Transverse colon (tissue), 4 donors: ENCODE measurements at regions not wholly inside any gene's neighbourhood (a gene's known extent, or its start where the extent isn't known, plus 50 kb on each side); places are given as distances from the start of the nearest gene placed in this dataset.

ENCODE experiments used
- DNase-seq: peaks from one replicate; pipeline ENCODE4 v3.0.0-alpha.2; 2019
- H3K27ac ChIP-seq, 4 donors: fragments of 200-600 bp; sonication (generic); 2 replicates each; pipeline ENCODE4 v1.5.1; 2016 to 2018; ENCODE audit warnings: inconsistent platforms in 4 of 4
- H3K27me3 ChIP-seq: fragments of 200-600 bp; sonication (generic); 2 replicates; pipeline ENCODE4 v1.5.1; 2017; ENCODE audit warnings: inconsistent platforms
- H3K36me3 ChIP-seq, 4 donors: fragments of 200-600 bp; sonication (generic); 2 replicates each; pipeline ENCODE4 v1.5.1; 2017 to 2019; ENCODE audit warnings: inconsistent platforms in 4 of 4
- H3K4me1 ChIP-seq, 4 donors: fragments of 200-600 bp; sonication (generic); 2 replicates each; pipeline ENCODE4 v1.5.1; 2017 to 2020; ENCODE audit warnings: inconsistent platforms in 4 of 4
- H3K4me3 ChIP-seq, 4 donors: fragments of 200-600 bp; sonication (generic); 1 replicate in 1 of 4; 2 replicates in 3 of 4; pipeline versions ENCODE4 v1.5.1 to v1.6.1; 2017 to 2019; ENCODE audit warnings: inconsistent platforms in 4 of 4
- H3K9me3 ChIP-seq, 2 donors: fragments of 200-600 bp; sonication (generic); 2 replicates each; pipeline ENCODE4 v1.5.1; 2017 to 2019; ENCODE audit warnings: inconsistent platforms in 2 of 2
- CTCF ChIP-seq, 5 experiments: fragments of 200-600 bp in 3 of 5; fragments of 450-650 bp in 2 of 5; sonication (generic) in 3 of 5; IDR thresholded peaks; 1 replicate in 2 of 5; 2 replicates in 3 of 5; pipeline ENCODE4 v1.5.1; 2016 to 2017; ENCODE audit warnings: antibody characterized with exemption in 5 of 5, inconsistent platforms in 3 of 5, mild to moderate bottlenecking in 2 of 5, moderate library complexity in 1 of 5
- EP300 ChIP-seq: sonication (generic); formaldehyde crosslinking; IDR thresholded peaks from one replicate; pipeline ENCODE4 v1.6.1; 2017; ENCODE audit warnings: antibody characterized with exemption, low read depth
- POLR2A ChIP-seq: fragments of 450-650 bp; IDR thresholded peaks from one replicate; pipeline ENCODE4 v1.6.1; 2016; ENCODE audit warnings: antibody characterized with exemption, mild to moderate bottlenecking, moderate library complexity
- POLR2AphosphoS5 ChIP-seq, 3 donors: sonication (generic); formaldehyde crosslinking; IDR thresholded peaks; one replicate each; pipeline ENCODE4 v1.6.1; 2016; ENCODE audit warnings: antibody characterized with exemption in 3 of 3
- WGBS, 2 donors: methylation state at CpG; one replicate each; pipeline ENCODE4 v1.1.5; 2018; ENCODE audit warnings: low coverage in 1 of 2; 5-methylcytosine and 5-hydroxymethylcytosine counted together
- in situ Hi-C, 4 donors: fragments of 200-750 bp; cut with MboI; loops; one replicate each; pipeline versions ENCODE4 v1.15.0 to v1.15.1; 2017; ENCODE audit warnings: low sequenced_read_pairs in 3 of 4, low pct_ligation_motif_present in 1 of 4, low pct_unique_long_range_greater_than_20kb in 1 of 4
- intact Hi-C: fragments of 100-400 bp; cut with DNase I; formaldehyde crosslinking; loops from one replicate; pipeline ENCODE4 v1.15.1; 2023; ENCODE audit warnings: low total_unique reads

GRCh38 chr16:35142809-35143192 lies 1683.4 kb downstream of the TP53TG3F start:
- Histone ChIP-seq H3K4me3 (no peak overlapping the region), H3K9me3 (peaks cover 0 to 8% of the 10 kb centered on the region in 2 donors), H3K4me1 (no peaks in the 10 kb centered on the region), H3K27ac (no peak overlapping the region), H3K36me3 (no peaks in the 10 kb centered on the region), H3K27me3 (no peaks in the 10 kb centered on the region)
- TF ChIP-seq POLR2A, result no peak
- TF ChIP-seq EP300, result no peak
- no peak for TF ChIP-seq POLR2AphosphoS5 (IDR thresholded peaks at IDR 0.05)
- no peak for TF ChIP-seq CTCF (IDR thresholded peaks at IDR 0.05)
- in situ Hi-C loops (no loop called here), intact Hi-C loops (no loop called here)
- WGBS, 2 donors, result 96 to 98% methylated on average over 4 to 10 of the region's 12 CpGs
- no peak for DNase-seq

- H3K9me3 ChIP-seq, result peaks cover 0 to 8% of the 10 kb centered on the region in 2 donors
- no peaks in the 10 kb centered on the region for H3K36me3 ChIP-seq
- H3K4me3 ChIP-seq, result no peak overlapping the region
- no peak for TF ChIP-seq POLR2AphosphoS5 (IDR thresholded peaks at IDR 0.05)
- TF ChIP-seq EP300, result no peak
- no peak for TF ChIP-seq CTCF (IDR thresholded peaks at IDR 0.05)
- TF ChIP-seq POLR2A, result no peak
- intact Hi-C loops, result no loop called here
- no peaks in the 10 kb centered on the region for H3K27me3 ChIP-seq
- no peak for DNase-seq
- 87 to 88% methylated on average over 5 to 22 of the region's 22 CpGs for WGBS, 2 donors
- H3K4me1 ChIP-seq, result no peaks in the 10 kb centered on the region
- H3K27ac ChIP-seq, result no peak overlapping the region
- in situ Hi-C loops, result no loop called here
Measured at GRCh38 chr16:35144212-35144932, 1685.0 kb downstream of the TP53TG3F start.

GRCh38 chr16:35146031-35146710 lies 1686.8 kb downstream of the TP53TG3F start:
- TF ChIP-seq POLR2AphosphoS5 (IDR thresholded peaks at IDR 0.05) (no peak), CTCF (IDR thresholded peaks at IDR 0.05) (no peak), POLR2A (no peak), EP300 (no peak)
- intact Hi-C loops (no loop called here), in situ Hi-C loops (no loop called here)
- no peaks in the 10 kb centered on the region for H3K27me3 ChIP-seq
- H3K4me3 ChIP-seq, result no peak overlapping the region
- no peak overlapping the region for H3K27ac ChIP-seq
- H3K9me3 ChIP-seq, result peaks cover 0 to 8% of the 10 kb centered on the region in 2 donors
- H3K36me3 ChIP-seq, result no peaks in the 10 kb centered on the region
- WGBS, 2 donors, result 81 to 93% methylated on average over 5 to 23 of the region's 23 CpGs
- DNase-seq, result no peak
- no peaks in the 10 kb centered on the region for H3K4me1 ChIP-seq

- H3K27ac ChIP-seq, result no peak overlapping the region
- H3K27me3 ChIP-seq, result no peaks in the 10 kb centered on the region
- no peak overlapping the region for H3K4me3 ChIP-seq
- intact Hi-C loops, result no loop called here
- TF ChIP-seq CTCF (IDR thresholded peaks at IDR 0.05) (no peak), POLR2A (no peak), EP300 (no peak), POLR2AphosphoS5 (IDR thresholded peaks at IDR 0.05) (no peak)
- in situ Hi-C loops, result no loop called here
- WGBS, 2 donors, result 87% methylated on average over 14 of the region's 14 CpGs; no CpG with 5 or more reads in 1 of the 2 donors
- peaks cover 0 to 8% of the 10 kb centered on the region in 2 donors for H3K9me3 ChIP-seq
- no peaks in the 10 kb centered on the region for H3K4me1 ChIP-seq
- H3K36me3 ChIP-seq, result no peaks in the 10 kb centered on the region
- no peak for DNase-seq
Measured at GRCh38 chr16:35146723-35147458, 1687.5 kb downstream of the TP53TG3F start.
